ENCODE measurements at regions not wholly inside any gene's neighbourhood (a gene's known extent, or its start where the extent isn't known, plus 50 kb on each side); places are given as distances from the start of the nearest gene placed in this dataset.
"Not testable (repeated sequence)": the region's sequence is repeated elsewhere in the genome, so short reads cannot be mapped to it uniquely, and the experiment has no call there.

DNA sequence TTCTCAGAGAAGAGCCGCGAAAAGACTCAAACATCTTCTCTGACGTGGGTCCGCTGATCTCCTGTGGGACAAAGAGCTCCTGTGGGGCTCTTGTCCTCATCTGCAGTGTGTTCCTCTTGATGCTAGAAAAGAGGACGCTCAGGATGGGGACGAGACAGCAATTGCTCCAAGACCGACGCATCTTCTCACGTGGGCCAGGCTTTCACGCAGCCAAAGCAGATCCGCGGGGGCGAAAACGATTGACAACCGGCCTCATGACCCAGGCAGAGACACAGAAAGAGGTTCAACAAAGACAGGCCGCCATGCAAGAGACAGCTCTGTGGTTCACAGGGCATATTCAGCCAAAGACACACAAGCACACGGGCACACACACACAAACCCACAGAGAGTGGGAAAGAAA, 971.8 kb upstream of the DEFB115 start:
- no peaks in the 10 kb centered on the region for H3K79me2 ChIP-seq (ENCODE audit: control insufficient read depth, insufficient read depth, low read length)
- TF ChIP-seq, protein P1, sequence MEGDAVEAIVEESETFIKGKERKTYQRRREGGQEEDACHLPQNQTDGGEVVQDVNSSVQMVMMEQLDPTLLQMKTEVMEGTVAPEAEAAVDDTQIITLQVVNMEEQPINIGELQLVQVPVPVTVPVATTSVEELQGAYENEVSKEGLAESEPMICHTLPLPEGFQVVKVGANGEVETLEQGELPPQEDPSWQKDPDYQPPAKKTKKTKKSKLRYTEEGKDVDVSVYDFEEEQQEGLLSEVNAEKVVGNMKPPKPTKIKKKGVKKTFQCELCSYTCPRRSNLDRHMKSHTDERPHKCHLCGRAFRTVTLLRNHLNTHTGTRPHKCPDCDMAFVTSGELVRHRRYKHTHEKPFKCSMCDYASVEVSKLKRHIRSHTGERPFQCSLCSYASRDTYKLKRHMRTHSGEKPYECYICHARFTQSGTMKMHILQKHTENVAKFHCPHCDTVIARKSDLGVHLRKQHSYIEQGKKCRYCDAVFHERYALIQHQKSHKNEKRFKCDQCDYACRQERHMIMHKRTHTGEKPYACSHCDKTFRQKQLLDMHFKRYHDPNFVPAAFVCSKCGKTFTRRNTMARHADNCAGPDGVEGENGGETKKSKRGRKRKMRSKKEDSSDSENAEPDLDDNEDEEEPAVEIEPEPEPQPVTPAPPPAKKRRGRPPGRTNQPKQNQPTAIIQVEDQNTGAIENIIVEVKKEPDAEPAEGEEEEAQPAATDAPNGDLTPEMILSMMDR (conservative IDR thresholded peaks at IDR 0.05 in 1 of 2, IDR thresholded peaks at IDR 0.05 in 1 of 2; ENCODE audit: low read depth in 1 of 2, low read length in 2 of 2) = no peak
- no peak for TF ChIP-seq EZH2 (IDR thresholded peaks at IDR 0.05; ENCODE audit: low read length, missing control alignments)
- DNase-seq (ENCODE audit: low read depth in 2 of 2) = no peak
- H3K9me3 ChIP-seq (ENCODE audit: control insufficient read depth, insufficient read depth, low read depth, low read length) = no peaks in the 10 kb centered on the region
- no peaks in the 10 kb centered on the region for H4K20me1 ChIP-seq (ENCODE audit: control insufficient read depth, extremely low read depth, insufficient read depth, low read length)
- H2AFZ ChIP-seq (ENCODE audit: low read length) = no peak overlapping the region
- H3K9ac ChIP-seq (ENCODE audit: insufficient read depth, low read length) = no peak overlapping the region
- no peak overlapping the region for H3K4me3 ChIP-seq (replicated peaks in 1 of 4; ENCODE audit: control extremely low read depth in 1 of 4, insufficient read depth in 1 of 4, low read depth in 3 of 4, low read length in 4 of 4)
- no peaks in the 10 kb centered on the region for H3K36me3 ChIP-seq (ENCODE audit: control insufficient read depth, insufficient read depth, low read length)
- no peak overlapping the region for H3K4me2 ChIP-seq (ENCODE audit: extremely low read depth, insufficient read depth, low read length)
- no peak overlapping the region for H3K27ac ChIP-seq (ENCODE audit: insufficient read depth, low read length)
- no peaks in the 10 kb centered on the region for H3K27me3 ChIP-seq (ENCODE audit: control insufficient read depth, insufficient read depth, low read length)
- no peaks in the 10 kb centered on the region for H3K4me1 ChIP-seq (ENCODE audit: control insufficient read depth, extremely low read depth, insufficient read depth, low read length)

DNA sequence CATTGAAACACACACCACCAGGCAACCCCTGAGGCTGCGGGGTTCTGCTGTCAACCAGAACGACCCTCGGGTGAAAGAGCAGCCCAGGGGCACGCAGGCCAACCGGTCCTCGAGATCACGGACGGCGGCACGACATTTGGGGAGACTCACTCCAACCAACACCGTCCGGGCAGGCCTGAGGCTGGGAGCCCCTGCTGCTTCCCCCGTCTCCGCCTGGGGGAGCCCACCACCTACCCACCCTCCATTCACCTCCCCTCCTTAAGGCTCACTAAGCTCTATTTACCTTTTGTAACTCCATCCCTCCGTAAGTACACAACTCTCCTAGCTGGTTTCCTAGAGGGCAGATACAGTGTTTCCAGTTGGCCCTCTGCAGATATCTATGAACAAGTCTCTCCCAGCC, 971.3 kb upstream of the DEFB115 start:
- Histone ChIP-seq H3K4me2 (ENCODE audit: extremely low read depth, insufficient read depth, low read length) (no peak overlapping the region), H3K36me3 (ENCODE audit: control insufficient read depth, insufficient read depth, low read length) (no peaks in the 10 kb centered on the region), H3K27me3 (ENCODE audit: control insufficient read depth, insufficient read depth, low read length) (no peaks in the 10 kb centered on the region), H3K4me3 (replicated peaks in 1 of 4; ENCODE audit: control extremely low read depth in 1 of 4, insufficient read depth in 1 of 4, low read depth in 3 of 4, low read length in 4 of 4) (no peak overlapping the region), H2AFZ (ENCODE audit: low read length) (no peak overlapping the region), H3K4me1 (ENCODE audit: control insufficient read depth, extremely low read depth, insufficient read depth, low read length) (no peaks in the 10 kb centered on the region), H3K79me2 (ENCODE audit: control insufficient read depth, insufficient read depth, low read length) (no peaks in the 10 kb centered on the region), H4K20me1 (ENCODE audit: control insufficient read depth, extremely low read depth, insufficient read depth, low read length) (no peaks in the 10 kb centered on the region), H3K9ac (ENCODE audit: insufficient read depth, low read length) (no peak overlapping the region), H3K9me3 (ENCODE audit: control insufficient read depth, insufficient read depth, low read depth, low read length) (no peaks in the 10 kb centered on the region), H3K27ac (ENCODE audit: insufficient read depth, low read length) (no peak overlapping the region)
- no peak for TF ChIP-seq EZH2 (IDR thresholded peaks at IDR 0.05; ENCODE audit: low read length, missing control alignments)
- TF ChIP-seq, protein P1 (conservative IDR thresholded peaks at IDR 0.05 in 1 of 2, IDR thresholded peaks at IDR 0.05 in 1 of 2; ENCODE audit: low read depth in 1 of 2, low read length in 2 of 2) = peak in 1 of 2 donors; percentile 46
- DNase-seq (ENCODE audit: low read depth in 2 of 2) = peak in 1 of 2 donors; percentile 39

DNA sequence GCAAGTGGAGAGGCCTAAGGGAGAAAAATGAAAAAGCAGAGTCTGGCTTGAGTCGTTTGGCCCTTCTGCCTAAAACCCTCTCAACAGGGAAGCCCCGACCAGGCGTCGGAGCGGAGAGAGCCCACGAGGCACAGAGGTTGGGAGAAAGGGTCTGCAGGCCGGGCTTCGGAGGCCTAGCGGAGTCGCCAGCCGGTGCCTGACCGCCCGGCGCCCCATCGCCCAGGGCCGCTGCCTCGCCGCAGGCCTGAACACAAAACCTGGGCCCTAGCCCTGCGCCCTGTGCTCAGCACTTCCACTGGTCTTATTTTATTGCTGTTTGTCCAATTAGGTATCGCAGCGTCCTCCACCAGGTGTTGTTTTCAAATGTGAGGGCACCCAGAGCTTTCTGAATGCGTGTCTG, 970.0 kb upstream of the DEFB115 start:
- H2AFZ ChIP-seq (ENCODE audit: low read length); H3K79me2 ChIP-seq (ENCODE audit: control insufficient read depth, insufficient read depth, low read length); H3K27ac ChIP-seq (ENCODE audit: insufficient read depth, low read length); H3K9ac ChIP-seq (ENCODE audit: insufficient read depth, low read length); H3K4me1 ChIP-seq (ENCODE audit: control insufficient read depth, extremely low read depth, insufficient read depth, low read length); H3K4me2 ChIP-seq (ENCODE audit: extremely low read depth, insufficient read depth, low read length); H4K20me1 ChIP-seq (ENCODE audit: control insufficient read depth, extremely low read depth, insufficient read depth, low read length); H3K9me3 ChIP-seq (ENCODE audit: control insufficient read depth, insufficient read depth, low read depth, low read length); H3K36me3 ChIP-seq (ENCODE audit: control insufficient read depth, insufficient read depth, low read length); DNase-seq (ENCODE audit: low read depth in 2 of 2); H3K4me3 ChIP-seq (replicated peaks in 1 of 4; ENCODE audit: control extremely low read depth in 1 of 4, insufficient read depth in 1 of 4, low read depth in 3 of 4, low read length in 4 of 4); H3K27me3 ChIP-seq (ENCODE audit: control insufficient read depth, insufficient read depth, low read length): not testable (repeated sequence)

Measured in fibroblast of lung (primary cell).